AG09319 (cell line): ENCODE measurements at regions not wholly inside any gene's neighbourhood (a gene's known extent, or its start where the extent isn't known, plus 50 kb on each side); places are given as distances from the start of the nearest gene placed in this dataset.

ENCODE experiments used
- DNase-seq: peaks from one replicate; pipeline ENCODE4 v3.0.0-alpha.2; 2010; ENCODE audit warnings: low read depth; ENCODE audit errors: extremely low read depth
- TF ChIP-seq, protein P1 (sequence below): IDR thresholded peaks from 2 replicates; pipeline ENCODE4 v1.5.1; 2011; ENCODE audit warnings: low read depth, mild to moderate bottlenecking, inconsistent platforms, low read length, moderate library complexity

DNA sequence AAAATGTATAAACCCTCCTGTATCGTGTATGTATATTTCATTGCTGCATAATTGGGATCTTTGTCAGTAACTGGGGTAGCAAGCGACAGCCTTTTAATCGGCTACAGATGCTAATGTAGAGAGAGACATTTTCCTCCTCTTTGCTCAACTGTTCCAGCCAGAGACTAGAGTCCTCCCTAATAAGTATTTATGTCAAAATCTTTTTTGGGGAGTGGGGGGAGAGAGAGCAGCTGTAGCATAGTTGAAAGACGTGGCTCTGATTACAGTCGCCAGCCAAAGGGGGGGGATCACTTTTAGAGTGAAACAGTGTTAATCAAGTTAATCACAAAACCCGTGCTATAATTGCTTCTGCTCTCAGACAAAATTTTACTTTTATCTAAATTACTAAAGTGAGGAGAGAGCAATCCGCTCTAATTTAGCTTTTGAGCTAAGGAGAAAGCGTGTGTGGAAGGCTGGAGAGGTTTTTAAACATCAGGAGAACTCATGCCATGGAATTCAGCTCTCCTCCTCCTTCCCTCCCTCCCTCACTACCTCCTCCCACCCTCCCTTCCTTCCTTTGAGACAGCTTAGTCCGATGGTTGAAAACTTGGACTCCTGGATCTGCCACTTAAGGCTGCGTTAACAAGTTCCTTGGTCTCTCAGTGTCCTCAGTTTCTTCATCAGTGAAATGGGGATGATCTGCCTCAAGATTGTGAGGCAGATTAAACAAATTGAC lies 87.3 kb upstream of the ZNF618 start:
- TF ChIP-seq, protein P1, sequence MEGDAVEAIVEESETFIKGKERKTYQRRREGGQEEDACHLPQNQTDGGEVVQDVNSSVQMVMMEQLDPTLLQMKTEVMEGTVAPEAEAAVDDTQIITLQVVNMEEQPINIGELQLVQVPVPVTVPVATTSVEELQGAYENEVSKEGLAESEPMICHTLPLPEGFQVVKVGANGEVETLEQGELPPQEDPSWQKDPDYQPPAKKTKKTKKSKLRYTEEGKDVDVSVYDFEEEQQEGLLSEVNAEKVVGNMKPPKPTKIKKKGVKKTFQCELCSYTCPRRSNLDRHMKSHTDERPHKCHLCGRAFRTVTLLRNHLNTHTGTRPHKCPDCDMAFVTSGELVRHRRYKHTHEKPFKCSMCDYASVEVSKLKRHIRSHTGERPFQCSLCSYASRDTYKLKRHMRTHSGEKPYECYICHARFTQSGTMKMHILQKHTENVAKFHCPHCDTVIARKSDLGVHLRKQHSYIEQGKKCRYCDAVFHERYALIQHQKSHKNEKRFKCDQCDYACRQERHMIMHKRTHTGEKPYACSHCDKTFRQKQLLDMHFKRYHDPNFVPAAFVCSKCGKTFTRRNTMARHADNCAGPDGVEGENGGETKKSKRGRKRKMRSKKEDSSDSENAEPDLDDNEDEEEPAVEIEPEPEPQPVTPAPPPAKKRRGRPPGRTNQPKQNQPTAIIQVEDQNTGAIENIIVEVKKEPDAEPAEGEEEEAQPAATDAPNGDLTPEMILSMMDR: no peak
- no peak for DNase-seq

DNA sequence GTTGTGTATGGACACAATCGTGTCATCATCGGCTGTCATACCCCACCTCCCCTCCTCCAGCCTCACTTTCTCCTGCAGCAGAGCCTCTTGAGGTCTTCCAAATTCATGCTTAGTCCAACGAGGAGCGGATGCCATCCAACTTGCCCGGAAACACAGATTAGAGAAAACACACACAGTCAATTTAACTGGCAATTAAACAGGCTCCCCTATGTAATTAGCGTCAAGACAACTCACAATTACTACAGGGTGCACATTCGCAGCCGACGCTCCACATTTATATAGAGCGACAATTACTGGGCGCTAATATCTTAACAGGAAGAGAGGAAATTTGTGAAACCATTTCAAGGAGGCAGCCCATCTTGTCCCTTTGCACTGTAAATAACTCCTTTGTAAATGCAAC lies 86.0 kb upstream of the ZNF618 start:
- no peak for DNase-seq
- TF ChIP-seq, protein P1: no peak

DNA sequence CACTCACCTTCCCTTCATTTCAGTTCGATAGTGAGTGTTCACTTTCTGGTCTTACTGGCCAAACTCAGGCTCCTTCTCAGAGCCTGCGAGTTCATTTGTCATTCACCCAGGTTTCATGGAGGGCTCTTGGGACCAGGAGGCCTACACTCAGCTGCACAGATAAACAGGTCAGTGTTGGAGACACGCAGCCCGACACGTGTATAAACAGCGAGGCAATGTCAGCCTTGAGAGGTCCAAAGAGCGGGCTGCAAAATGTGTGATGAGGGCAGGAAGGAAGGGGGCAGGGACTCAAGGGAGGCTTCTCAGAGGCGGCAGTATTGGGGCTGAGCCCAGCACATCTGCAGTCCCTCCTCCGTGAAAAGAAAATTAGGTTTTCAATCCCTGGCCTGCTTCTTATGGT lies 82.6 kb upstream of the ZNF618 start:
- TF ChIP-seq, protein P1: no peak

DNA sequence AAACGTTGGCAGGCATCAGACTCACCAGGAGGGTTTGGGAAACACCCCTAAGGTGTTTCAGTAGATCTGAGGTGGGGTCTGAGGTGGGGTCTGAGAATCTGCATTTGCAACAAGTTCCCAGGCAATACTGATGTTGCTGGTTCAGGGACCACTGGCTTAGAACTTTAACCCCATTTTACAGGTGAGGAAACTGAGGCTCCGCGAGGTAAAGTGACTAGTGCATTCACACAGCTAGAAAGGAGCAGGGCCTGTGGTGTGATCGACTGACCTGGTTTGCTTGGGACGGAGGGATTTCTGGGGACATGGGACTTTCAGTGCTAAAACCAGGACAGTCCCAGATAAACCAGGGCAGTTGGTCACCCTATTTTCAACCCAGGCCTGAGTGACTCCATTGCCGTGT lies 81.4 kb upstream of the ZNF618 start:
- DNase-seq: no peak
- TF ChIP-seq, protein P1: no peak

More for the DNA sequence above, 82.6 kb upstream of the ZNF618 start:
- DNase-seq: no peak

DNA sequence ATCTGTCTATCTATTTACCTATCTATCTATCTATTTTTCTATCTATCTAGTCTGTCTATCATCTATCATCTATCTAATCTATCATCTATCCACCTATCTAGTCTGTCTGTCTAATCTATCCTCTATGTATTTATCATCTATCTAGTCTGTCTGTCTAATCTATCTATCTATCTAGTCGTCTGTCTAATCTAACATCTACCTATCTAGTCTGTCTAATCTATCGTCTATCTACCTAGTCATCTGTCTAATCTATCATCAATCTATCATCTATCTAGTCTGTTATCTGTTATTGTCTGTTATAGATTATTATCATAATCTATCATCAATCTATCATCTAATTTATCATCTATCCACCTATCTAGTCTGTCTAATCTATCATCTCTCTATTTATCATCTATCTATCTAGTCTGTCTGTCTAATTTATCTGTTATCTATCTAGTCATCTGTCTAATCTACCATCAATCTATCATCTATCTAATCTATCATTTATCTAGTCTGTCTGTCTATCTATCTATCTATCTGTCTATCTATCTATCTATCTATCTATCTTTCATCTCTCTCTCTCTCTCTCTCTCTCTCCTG lies 80.2 kb upstream of the ZNF618 start:
- TF ChIP-seq, protein P1: no peak
- no peak for DNase-seq

DNA sequence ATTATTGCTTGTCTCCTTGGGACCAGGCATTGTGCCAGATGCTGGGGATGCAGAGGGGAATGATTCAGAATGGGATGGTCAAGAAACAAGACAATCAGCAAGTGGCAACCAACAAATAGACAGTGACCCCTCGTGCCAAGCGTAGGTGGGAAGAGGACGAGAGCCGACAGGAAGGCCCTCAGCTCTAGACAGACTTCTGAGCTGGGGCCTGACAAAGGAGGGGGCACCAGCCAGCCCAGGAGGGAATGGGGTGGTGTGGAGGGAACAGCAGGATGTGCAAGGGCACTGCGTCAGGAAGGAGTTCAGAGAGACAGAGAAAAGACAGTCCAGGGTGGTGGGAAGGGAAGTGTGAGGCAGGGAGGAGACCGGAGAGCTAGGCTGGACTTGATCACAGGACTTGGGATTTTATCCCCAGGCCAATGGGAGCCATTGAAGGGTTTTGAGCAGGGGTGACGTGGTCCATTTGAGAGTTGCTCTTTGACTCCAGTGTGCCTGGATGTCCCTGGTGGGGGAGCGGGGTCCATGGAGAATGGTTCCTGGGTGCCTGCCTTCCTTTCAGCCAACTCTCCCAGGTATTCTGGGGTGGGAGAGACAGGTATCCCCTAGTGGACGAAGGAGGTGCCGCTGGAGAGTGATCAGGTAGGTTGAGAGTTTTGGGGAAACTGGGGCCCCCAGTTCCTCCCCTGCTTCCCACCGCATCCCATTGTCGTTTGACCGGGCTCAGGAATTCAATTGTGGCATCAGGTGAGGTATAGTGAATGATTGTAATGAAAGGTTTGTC lies 79.3 kb upstream of the ZNF618 start:
- TF ChIP-seq, protein P1: no peak
- no peak for DNase-seq
